HEK293 (cell line): ENCODE measurements at regions not wholly inside any gene's neighbourhood (a gene's known extent, or its start where the extent isn't known, plus 50 kb on each side); places are given as distances from the start of the nearest gene placed in this dataset.

Experiments
- CTCF ChIA-PET: fragments of 350-600 bp; formaldehyde crosslinking; extraction: SDS; loops from one replicate; lab custom pipeline; 2021; ENCODE audit warnings: antibody characterized with exemption; lab: Yijun Ruan, JAX
- POLR2A ChIA-PET: fragments of 300-600 bp; formaldehyde crosslinking; extraction: SDS; loops from one replicate; lab custom pipeline; 2020; ENCODE audit warnings: antibody characterized with exemption, inconsistent platforms; lab: Yijun Ruan, JAX
- H3K27ac ChIP-seq: fragments of 200-500 bp; sonication (Bioruptor generic); 2 replicates; pipeline ENCODE4 v1.5.1; 2014; ENCODE audit warnings: low read depth, low read length, control low read depth, inconsistent platforms; ENCODE audit errors: extremely low read depth
- H3K36me3 ChIP-seq, 2 experiments: fragments of 200-500 bp in 1 of 2; sonication (Bioruptor generic) in 1 of 2; 1 replicate in 1 of 2; 2 replicates in 1 of 2; pipeline ENCODE4 v1.5.1; 2014 to 2017; ENCODE audit warnings: inconsistent platforms in 2 of 2, low read length in 2 of 2; ENCODE audit not compliant: control insufficient read depth in 2 of 2, insufficient read depth in 1 of 2
- H3K4me1 ChIP-seq: fragments of 200-500 bp; sonication (Bioruptor generic); 2 replicates; pipeline ENCODE4 v1.5.1; 2014; ENCODE audit warnings: mild to moderate bottlenecking, low read length, inconsistent platforms; ENCODE audit not compliant: control insufficient read depth, insufficient read depth
- H3K4me3 ChIP-seq: 2 replicates; pipeline ENCODE4 v1.5.1; 2011; ENCODE audit warnings: low read depth, mild to moderate bottlenecking, control low read depth, low read length, moderate library complexity
- H3K9me3 ChIP-seq: fragments of 200-500 bp; sonication (Bioruptor generic); 2 replicates; pipeline ENCODE4 v1.5.1; 2014; ENCODE audit warnings: low read depth, low read length, inconsistent platforms; ENCODE audit not compliant: control insufficient read depth, insufficient read depth
- GLI2 ChIP-seq: fragments of 450-650 bp; formaldehyde crosslinking; IDR thresholded peaks from 2 replicates; pipeline ENCODE4; 2017; ENCODE audit warnings: missing biosample characterization, missing genetic modification characterization, low read depth, borderline replicate concordance
- KLF10 ChIP-seq: fragments of 450-650 bp; IDR thresholded peaks from 2 replicates; pipeline ENCODE4 v1.5.1; 2018; ENCODE audit warnings: missing biosample characterization, mild to moderate bottlenecking, missing genetic modification characterization
- SCRT1 ChIP-seq: fragments of 450-650 bp; formaldehyde crosslinking; IDR thresholded peaks from 2 replicates; pipeline ENCODE4 v1.5.1; 2016; ENCODE audit warnings: missing biosample characterization, missing genetic modification characterization, borderline replicate concordance
- SP2 ChIP-seq: fragments of 450-650 bp; formaldehyde crosslinking; IDR thresholded peaks from 2 replicates; pipeline ENCODE4 v1.5.1; 2016; ENCODE audit warnings: missing biosample characterization, missing genetic modification characterization
- SP7 ChIP-seq: fragments of 450-650 bp; formaldehyde crosslinking; IDR thresholded peaks from 2 replicates; pipeline ENCODE4 v1.5.1; 2016; ENCODE audit warnings: missing biosample characterization, missing genetic modification characterization
- YY1 ChIP-seq: fragments of 450-650 bp; formaldehyde crosslinking; IDR thresholded peaks from 2 replicates; pipeline ENCODE4 v1.5.1; 2018; ENCODE audit warnings: missing biosample characterization, missing genetic modification characterization
- ZBTB20 ChIP-seq: fragments of 450-650 bp; formaldehyde crosslinking; IDR thresholded peaks from 2 replicates; pipeline ENCODE4 v1.5.1; 2016; ENCODE audit warnings: missing biosample characterization, missing genetic modification characterization
- ZNF10 ChIP-seq: fragments of 450-650 bp; formaldehyde crosslinking; IDR thresholded peaks from 2 replicates; pipeline ENCODE4 v1.5.1; 2017; ENCODE audit warnings: missing biosample characterization, missing genetic modification characterization
- ZNF157 ChIP-seq: fragments of 450-650 bp; formaldehyde crosslinking; IDR thresholded peaks from 2 replicates; pipeline ENCODE4 v1.5.1; 2016; ENCODE audit warnings: missing biosample characterization, missing genetic modification characterization
- ZNF2 ChIP-seq: fragments of 450-650 bp; formaldehyde crosslinking; IDR thresholded peaks from 2 replicates; pipeline ENCODE4 v1.5.1; 2016; ENCODE audit warnings: missing biosample characterization, missing genetic modification characterization
- ZNF561 ChIP-seq: fragments of 450-650 bp; IDR thresholded peaks from 2 replicates; pipeline ENCODE4 v1.5.1; 2018; ENCODE audit warnings: missing biosample characterization, missing genetic modification characterization, borderline replicate concordance
- ZNF600 ChIP-seq: fragments of 450-650 bp; formaldehyde crosslinking; IDR thresholded peaks from 2 replicates; pipeline ENCODE4 v1.5.1; 2016; ENCODE audit warnings: missing biosample characterization, missing genetic modification characterization
- ZNF645 ChIP-seq: fragments of 450-650 bp; formaldehyde crosslinking; IDR thresholded peaks from 2 replicates; pipeline ENCODE4; 2016; ENCODE audit warnings: missing biosample characterization, missing genetic modification characterization
- ZNF768 ChIP-seq: fragments of 450-650 bp; formaldehyde crosslinking; IDR thresholded peaks from 2 replicates; pipeline ENCODE4 v1.5.1; 2018; ENCODE audit warnings: missing biosample characterization, mild to moderate bottlenecking, missing genetic modification characterization
- ZSCAN23 ChIP-seq: fragments of 450-650 bp; formaldehyde crosslinking; IDR thresholded peaks from 2 replicates; pipeline ENCODE4 v1.5.1; 2016; ENCODE audit warnings: missing biosample characterization, missing genetic modification characterization
- TF ChIP-seq, protein P1 (sequence below): IDR thresholded peaks from 2 replicates; pipeline ENCODE4 v1.6.1; 2011; ENCODE audit warnings: mild to moderate bottlenecking, low read depth, low read length, borderline replicate concordance
- TF ChIP-seq, protein P2 (sequence below): fragments of 450-650 bp; formaldehyde crosslinking; IDR thresholded peaks from 2 replicates; pipeline ENCODE4 v1.5.1; 2017; ENCODE audit warnings: missing biosample characterization, mild to moderate bottlenecking, missing genetic modification characterization, moderate library complexity
- TF ChIP-seq, protein P3 (sequence below): sonication (generic); formaldehyde crosslinking; IDR thresholded peaks from 2 replicates; pipeline ENCODE4 v1.8.1; 2022; ENCODE audit warnings: mild to moderate bottlenecking, moderate library complexity, missing genetic modification reagents
- TF ChIP-seq, protein P4 (sequence below): fragments of 450-650 bp; formaldehyde crosslinking; optimal IDR thresholded peaks from 2 replicates; pipeline ENCODE3; 2016; ENCODE audit warnings: missing biosample characterization, mild to moderate bottlenecking, missing genetic modification characterization
- TF ChIP-seq, protein P5 (sequence below): fragments of 450-650 bp; formaldehyde crosslinking; IDR thresholded peaks from 2 replicates; pipeline ENCODE4 v1.5.1; 2016; ENCODE audit warnings: missing biosample characterization, missing genetic modification characterization
- TF ChIP-seq, protein P6 (sequence below): fragments of 450-650 bp; formaldehyde crosslinking; IDR thresholded peaks from 2 replicates; pipeline ENCODE4 v1.5.1; 2016; ENCODE audit warnings: missing biosample characterization, missing genetic modification characterization, low read depth

DNA sequence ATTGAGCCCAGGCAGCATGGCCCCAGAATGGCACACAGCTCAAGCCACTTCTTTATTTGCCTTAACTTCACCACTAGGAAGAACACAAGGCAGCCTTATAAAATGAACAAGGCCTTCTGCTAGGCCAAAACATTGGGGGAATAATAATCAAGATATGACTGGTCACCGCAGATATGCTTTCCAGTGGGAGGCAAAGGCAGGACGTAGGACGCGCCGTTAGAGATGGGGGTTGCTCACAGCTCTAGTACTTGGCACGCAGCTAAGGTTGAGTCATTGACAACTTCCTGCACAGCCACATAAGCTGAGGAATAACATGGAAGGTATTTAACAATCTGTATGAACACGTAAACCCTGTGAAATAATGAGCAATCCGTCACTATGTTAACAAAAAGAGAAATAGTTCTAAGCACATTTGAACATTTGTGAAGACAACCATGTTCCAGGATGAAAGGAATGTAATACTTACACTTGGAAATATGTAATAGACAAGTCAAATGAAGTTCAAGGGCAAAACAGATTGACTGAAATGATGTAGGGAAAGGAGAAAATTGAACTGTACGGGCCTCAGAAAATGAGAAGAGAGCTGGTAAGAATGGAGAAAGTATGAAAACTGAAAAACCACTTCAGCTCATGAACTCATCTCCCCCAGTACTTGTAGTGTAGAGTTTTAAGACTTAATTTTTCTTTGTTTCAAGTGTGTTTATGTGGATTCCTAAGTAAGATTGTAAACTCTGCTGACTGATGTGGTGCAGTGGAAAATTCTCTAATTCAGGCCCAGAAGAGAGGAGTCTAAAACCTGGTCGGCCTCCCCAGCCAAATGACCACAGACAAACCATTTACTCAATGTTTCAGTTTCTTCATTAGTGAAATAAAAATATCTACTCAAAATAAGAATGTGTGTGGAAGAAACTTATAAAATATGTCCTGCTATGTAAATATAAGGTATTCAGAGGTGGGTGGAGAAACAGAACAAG, 59.3 kb upstream of the CCDC91 start:
- no peaks in the 10 kb centered on the region for H3K4me1 ChIP-seq
- POLR2A ChIA-PET = interaction anchor here (0.6 kb wide), 1 partner anchor 10 kb away, joined by 3 read pairs; no protein-coding TSS in a partner anchor
- TF ChIP-seq ZNF600 (no peak), SP2 (no peak), YY1 (tag by site-specific recombination) (no peak), SCRT1 (tag by site-specific recombination) (no peak), ZSCAN23 (tag by site-specific recombination) (no peak)
- TF ChIP-seq, protein P1, sequence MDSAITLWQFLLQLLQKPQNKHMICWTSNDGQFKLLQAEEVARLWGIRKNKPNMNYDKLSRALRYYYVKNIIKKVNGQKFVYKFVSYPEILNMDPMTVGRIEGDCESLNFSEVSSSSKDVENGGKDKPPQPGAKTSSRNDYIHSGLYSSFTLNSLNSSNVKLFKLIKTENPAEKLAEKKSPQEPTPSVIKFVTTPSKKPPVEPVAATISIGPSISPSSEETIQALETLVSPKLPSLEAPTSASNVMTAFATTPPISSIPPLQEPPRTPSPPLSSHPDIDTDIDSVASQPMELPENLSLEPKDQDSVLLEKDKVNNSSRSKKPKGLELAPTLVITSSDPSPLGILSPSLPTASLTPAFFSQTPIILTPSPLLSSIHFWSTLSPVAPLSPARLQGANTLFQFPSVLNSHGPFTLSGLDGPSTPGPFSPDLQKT = no peak
- TF ChIP-seq, protein P2, sequence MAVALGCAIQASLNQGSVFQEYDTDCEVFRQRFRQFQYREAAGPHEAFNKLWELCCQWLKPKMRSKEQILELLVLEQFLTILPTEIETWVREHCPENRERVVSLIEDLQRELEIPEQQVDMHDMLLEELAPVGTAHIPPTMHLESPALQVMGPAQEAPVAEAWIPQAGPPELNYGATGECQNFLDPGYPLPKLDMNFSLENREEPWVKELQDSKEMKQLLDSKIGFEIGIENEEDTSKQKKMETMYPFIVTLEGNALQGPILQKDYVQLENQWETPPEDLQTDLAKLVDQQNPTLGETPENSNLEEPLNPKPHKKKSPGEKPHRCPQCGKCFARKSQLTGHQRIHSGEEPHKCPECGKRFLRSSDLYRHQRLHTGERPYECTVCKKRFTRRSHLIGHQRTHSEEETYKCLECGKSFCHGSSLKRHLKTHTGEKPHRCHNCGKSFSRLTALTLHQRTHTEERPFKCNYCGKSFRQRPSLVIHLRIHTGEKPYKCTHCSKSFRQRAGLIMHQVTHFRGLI (tag by site-specific recombination) = no peak
- TF ChIP-seq, protein P3, sequence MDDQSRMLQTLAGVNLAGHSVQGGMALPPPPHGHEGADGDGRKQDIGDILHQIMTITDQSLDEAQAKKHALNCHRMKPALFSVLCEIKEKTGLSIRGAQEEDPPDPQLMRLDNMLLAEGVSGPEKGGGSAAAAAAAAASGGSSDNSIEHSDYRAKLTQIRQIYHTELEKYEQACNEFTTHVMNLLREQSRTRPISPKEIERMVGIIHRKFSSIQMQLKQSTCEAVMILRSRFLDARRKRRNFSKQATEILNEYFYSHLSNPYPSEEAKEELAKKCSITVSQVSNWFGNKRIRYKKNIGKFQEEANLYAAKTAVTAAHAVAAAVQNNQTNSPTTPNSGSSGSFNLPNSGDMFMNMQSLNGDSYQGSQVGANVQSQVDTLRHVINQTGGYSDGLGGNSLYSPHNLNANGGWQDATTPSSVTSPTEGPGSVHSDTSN (CRISPR knock-in tag) = no peak
- no peak overlapping the region for H3K4me3 ChIP-seq
- no peaks in the 10 kb centered on the region for H3K9me3 ChIP-seq
- H3K27ac ChIP-seq = no peak overlapping the region
- H3K36me3 ChIP-seq = no peaks in the 10 kb centered on the region
- CTCF ChIA-PET = interaction anchor here (0.5 kb wide), 1 partner anchor 84 kb away, joined by 3 read pairs; no protein-coding TSS in a partner anchor

DNA sequence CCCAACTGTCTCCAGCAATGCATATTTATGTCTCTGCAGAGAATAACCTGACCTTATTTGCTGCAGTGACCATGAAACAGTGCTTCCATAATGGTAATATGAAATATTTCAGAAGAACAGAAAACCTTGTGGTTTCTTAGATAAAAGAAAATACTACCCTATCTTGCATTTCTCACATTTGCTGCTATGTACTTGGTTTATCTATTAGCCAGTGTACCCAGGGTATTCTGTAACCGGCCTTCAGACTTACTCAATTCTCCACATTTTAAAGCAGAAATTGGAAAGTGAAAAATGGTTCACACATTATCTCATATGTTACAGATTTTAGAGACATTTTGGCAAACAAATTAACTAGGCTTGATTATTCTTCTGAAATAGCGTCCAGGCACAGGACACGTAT, 57.9 kb upstream of the CCDC91 start:
- no peaks in the 10 kb centered on the region for H3K9me3 ChIP-seq
- H3K36me3 ChIP-seq = no peaks in the 10 kb centered on the region
- CTCF ChIA-PET = no interaction called here
- no peaks in the 10 kb centered on the region for H3K4me1 ChIP-seq
- no peak overlapping the region for H3K4me3 ChIP-seq
- H3K27ac ChIP-seq = no peak overlapping the region
- POLR2A ChIA-PET = no interaction called here
- TF ChIP-seq ZBTB20 (tag by site-specific recombination) (no peak), ZNF10 (tag by site-specific recombination) (no peak), KLF10 (no peak), ZNF561 (tag by site-specific recombination) (no peak), SP7 (tag by site-specific recombination) (no peak), GLI2 (no peak), ZNF2 (tag by site-specific recombination) (no peak), ZNF645 (tag by site-specific recombination) (no peak), ZNF157 (tag by site-specific recombination) (no peak), ZNF768 (tag by site-specific recombination) (no peak)
- TF ChIP-seq, protein P1 = no peak
- TF ChIP-seq, protein P4, sequence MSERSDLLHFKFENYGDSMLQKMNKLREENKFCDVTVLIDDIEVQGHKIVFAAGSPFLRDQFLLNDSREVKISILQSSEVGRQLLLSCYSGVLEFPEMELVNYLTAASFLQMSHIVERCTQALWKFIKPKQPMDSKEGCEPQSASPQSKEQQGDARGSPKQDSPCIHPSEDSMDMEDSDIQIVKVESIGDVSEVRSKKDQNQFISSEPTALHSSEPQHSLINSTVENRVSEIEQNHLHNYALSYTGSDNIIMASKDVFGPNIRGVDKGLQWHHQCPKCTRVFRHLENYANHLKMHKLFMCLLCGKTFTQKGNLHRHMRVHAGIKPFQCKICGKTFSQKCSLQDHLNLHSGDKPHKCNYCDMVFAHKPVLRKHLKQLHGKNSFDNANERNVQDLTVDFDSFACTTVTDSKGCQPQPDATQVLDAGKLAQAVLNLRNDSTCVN (tag by site-specific recombination) = no peak
- TF ChIP-seq, protein P5, sequence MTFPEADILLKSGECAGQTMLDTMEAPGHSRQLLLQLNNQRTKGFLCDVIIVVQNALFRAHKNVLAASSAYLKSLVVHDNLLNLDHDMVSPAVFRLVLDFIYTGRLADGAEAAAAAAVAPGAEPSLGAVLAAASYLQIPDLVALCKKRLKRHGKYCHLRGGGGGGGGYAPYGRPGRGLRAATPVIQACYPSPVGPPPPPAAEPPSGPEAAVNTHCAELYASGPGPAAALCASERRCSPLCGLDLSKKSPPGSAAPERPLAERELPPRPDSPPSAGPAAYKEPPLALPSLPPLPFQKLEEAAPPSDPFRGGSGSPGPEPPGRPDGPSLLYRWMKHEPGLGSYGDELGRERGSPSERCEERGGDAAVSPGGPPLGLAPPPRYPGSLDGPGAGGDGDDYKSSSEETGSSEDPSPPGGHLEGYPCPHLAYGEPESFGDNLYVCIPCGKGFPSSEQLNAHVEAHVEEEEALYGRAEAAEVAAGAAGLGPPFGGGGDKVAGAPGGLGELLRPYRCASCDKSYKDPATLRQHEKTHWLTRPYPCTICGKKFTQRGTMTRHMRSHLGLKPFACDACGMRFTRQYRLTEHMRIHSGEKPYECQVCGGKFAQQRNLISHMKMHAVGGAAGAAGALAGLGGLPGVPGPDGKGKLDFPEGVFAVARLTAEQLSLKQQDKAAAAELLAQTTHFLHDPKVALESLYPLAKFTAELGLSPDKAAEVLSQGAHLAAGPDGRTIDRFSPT (tag by site-specific recombination) = no peak
- TF ChIP-seq, protein P6, sequence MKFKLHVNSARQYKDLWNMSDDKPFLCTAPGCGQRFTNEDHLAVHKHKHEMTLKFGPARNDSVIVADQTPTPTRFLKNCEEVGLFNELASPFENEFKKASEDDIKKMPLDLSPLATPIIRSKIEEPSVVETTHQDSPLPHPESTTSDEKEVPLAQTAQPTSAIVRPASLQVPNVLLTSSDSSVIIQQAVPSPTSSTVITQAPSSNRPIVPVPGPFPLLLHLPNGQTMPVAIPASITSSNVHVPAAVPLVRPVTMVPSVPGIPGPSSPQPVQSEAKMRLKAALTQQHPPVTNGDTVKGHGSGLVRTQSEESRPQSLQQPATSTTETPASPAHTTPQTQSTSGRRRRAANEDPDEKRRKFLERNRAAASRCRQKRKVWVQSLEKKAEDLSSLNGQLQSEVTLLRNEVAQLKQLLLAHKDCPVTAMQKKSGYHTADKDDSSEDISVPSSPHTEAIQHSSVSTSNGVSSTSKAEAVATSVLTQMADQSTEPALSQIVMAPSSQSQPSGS (tag by site-specific recombination) = no peak
